Left ventricle myocardium superior (tissue), 1 donor: ENCODE measurements at regions not wholly inside any gene's neighbourhood (a gene's known extent, or its start where the extent isn't known, plus 50 kb on each side); places are given as distances from the start of the nearest gene placed in this dataset.

ENCODE experiments used
- ATAC-seq: fragments of 200-7000 bp; cut with Tn5 transposase; one replicate; pipeline ENCODE4 v1.9.1; 2020; ENCODE audit warnings: mild to moderate bottlenecking, moderate library complexity
- DNase-seq: peaks from one replicate; pipeline ENCODE4 v3.0.0-alpha.2; 2020
- intact Hi-C: fragments of 100-400 bp; cut with micrococcal nuclease; formaldehyde crosslinking; loops from one replicate; pipeline ENCODE4 v1.11.0; 2022
- donor health status: DM: no; HTN: yes; CAD: no; lungs with severe emphysema.

- intact Hi-C loops = no loop called here
- ATAC-seq = no peak
- no peak for DNase-seq
Measured at GRCh38 chr5:165594693-165595092, 2089.3 kb downstream of the MAT2B start.

- no peak for DNase-seq
- intact Hi-C loops = no loop called here
Measured at GRCh38 chr5:165602529-165602928, 2097.1 kb downstream of the MAT2B start.

DNA sequence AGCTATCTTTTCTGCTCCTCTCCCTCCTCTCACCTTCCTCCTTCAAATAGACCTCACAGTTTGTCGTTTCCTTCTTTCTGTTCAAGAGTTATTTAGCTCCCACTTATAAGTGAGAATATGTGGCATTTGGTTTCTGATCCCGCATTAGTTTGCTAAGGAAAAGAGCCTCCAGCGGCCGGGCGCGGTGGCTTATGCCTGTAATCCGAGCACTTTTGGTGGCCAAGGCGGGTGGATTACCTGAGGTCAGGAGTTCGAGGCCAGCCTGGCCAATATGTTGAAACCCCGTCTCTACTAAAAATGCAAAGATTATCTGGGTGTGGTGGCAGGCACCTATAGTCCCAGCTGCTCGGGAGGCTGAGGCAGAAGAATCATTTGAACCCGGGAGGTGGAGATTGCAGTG is 2101.6 kb downstream of the MAT2B start:
- intact Hi-C loops = no loop called here
- ATAC-seq (no peak), DNase-seq (no peak)

More at GRCh38 chr5:165602529-165602928, 2097.1 kb downstream of the MAT2B start:
- ATAC-seq = no peak

- intact Hi-C loops = no loop called here
- ATAC-seq = no peak
Measured at GRCh38 chr5:165609871-165610270, 2104.5 kb downstream of the MAT2B start.

DNA sequence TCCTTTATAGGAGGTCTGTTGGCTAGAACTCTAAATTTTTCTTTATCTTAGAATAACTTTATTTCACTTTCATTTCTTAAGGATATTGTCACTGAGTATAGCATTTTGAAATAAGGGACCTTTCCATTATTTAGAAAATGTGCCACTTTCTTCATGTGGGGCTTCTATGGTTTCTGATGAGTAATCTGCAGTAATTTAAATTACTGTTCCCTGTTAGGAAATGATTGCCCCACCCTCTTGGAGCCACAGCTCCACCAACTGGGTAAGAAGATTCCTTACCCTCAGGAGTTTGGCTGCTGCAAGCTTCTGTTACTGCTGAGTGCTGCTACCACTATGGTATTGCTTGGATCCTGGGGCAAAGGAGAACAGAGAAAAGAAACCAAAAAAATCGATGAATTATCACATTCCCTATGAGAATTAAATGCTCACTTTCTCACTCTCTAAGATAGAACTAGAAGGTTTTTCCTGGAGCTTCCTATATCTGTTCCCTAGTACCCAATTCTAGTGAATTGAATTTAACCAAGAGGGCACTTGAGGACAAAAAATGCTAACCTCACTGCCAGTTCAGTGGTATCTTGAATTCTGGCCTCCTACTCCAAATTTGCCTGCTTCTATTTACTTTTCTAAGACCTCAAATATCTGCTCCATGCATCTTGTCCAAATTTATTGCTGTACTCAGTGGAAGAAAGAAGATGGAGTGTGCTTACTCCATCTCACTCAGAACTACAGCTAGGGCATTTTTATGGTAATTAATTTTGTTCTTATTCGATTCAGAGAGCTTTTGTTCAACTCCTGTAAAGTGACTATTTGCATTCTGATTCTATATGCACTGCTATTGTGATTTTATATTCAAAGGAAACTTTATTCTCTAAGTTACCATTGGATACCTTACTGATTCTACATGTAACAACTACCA is 2111.3 kb downstream of the MAT2B start:
- ATAC-seq (no peak), DNase-seq (no peak)
- intact Hi-C loops = no loop called here

More at GRCh38 chr5:165609871-165610270, 2104.5 kb downstream of the MAT2B start:
- no peak for DNase-seq

GRCh38 chr5:165617491-165617890 is 2112.1 kb downstream of the MAT2B start:
- DNase-seq (no peak), ATAC-seq (no peak)
- intact Hi-C loops = no loop called here

DNA sequence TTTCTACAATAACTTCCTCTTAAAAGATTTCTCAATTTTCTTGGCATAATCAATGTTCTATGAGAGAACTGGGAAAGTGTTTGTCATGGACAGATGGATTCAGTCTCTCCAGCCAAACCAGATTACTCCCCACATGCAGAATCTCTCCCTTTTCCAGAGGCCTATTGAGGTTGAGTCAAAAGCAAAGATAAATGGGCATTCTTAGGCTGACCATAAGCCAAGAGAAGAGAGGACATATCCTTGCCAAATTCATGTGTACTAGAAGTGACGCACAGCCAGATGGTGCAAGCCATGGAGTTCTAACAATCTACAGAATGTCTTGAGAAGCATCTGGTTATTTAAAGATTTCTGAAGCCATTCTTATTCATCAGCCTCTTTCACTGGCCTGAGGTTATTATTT is 2115.0 kb downstream of the MAT2B start:
- intact Hi-C loops = no loop called here
- DNase-seq (no peak), ATAC-seq (peak; percentile 72)

DNA sequence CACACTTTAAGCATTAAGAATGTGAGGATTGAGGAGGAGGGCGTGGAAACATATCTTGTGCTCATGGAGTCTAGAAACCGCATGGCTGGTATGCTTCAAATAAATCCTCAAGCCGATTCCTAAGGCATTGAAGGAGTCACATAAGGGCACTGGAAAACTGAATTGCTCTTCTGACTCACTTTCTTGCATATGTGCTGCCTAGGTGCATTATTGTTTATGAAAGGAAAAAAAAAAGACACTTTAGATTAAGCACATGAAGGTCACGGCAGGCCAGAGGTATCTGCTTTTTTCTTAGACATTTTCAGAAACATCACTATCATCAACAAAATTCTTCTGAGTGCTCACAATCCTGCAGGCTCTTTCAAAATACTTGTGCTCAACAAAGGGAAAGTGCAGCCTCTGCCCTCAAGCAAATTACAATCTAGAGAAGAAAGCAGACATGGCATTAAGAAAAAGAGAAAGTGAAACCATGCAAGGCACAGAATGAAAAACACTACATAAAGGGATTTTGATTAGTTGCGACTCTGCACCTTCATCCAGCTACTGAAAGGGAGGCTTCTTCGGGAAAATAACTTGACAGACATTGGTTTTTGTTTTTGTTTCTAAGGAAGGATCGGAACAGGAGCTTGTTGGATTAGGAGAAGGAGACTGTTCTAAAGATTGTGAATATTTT is 2117.6 kb downstream of the MAT2B start:
- DNase-seq (no peak), ATAC-seq (no peak)
- intact Hi-C loops = no loop called here

DNA sequence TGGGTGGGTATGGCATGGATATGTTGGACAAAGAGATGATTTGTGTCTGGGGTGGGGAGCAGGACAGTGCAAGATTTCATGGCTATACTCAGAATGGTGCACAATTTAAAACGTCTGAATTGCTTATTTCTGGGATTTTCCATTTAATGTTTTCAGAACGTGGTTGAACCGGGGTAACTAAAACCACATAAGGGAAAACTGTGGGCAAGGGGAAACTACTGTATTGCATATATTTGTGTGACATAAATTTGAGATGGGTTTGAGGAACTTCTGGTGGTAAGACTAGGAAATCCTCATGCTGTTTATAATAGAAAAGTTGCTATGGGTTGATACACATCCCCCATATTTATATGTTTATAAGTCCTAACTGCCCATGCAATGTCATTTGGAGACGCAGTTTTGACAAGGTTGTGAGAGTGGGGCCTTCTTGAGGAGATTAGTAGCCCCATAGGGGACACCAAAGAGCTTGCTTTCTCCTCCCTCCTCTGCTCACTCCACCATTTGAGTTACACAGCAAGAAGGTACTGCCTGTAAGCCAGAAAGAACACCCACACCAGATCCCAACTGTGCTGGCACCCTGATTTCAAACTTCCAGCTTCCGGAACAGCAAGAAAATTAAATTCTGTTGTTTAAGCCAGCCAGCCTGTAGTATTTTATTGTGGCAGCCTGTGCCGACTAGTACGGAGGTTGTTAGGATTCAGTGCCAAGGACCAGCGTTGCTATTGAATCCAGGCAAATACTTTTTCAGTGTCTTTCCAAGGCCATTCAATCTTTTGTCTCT is 2118.9 kb downstream of the MAT2B start:
- intact Hi-C loops = no loop called here

DNA sequence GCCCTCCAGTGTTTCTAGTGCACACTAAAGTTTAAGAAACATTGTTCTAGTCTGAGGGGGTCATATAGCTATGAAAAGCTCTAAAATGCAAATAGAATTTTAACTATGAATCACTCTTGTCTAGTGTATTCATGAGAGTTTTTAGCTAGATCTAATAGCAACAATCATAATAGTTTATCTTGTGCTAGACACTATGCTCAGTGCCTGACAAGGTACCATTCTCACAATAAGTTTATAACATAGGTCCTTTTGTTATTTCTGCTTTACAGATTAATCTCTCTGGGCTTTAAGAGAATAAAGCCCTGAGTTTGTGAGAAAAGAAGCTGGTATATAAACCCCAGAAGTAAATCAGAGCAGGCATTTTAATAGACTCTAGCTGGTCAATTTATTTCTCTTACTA is 2120.7 kb downstream of the MAT2B start:
- ATAC-seq (no peak), DNase-seq (no peak)
- intact Hi-C loops = no loop called here

More for the DNA sequence above, 2118.9 kb downstream of the MAT2B start:
- no peak for ATAC-seq
- DNase-seq = no peak

DNA sequence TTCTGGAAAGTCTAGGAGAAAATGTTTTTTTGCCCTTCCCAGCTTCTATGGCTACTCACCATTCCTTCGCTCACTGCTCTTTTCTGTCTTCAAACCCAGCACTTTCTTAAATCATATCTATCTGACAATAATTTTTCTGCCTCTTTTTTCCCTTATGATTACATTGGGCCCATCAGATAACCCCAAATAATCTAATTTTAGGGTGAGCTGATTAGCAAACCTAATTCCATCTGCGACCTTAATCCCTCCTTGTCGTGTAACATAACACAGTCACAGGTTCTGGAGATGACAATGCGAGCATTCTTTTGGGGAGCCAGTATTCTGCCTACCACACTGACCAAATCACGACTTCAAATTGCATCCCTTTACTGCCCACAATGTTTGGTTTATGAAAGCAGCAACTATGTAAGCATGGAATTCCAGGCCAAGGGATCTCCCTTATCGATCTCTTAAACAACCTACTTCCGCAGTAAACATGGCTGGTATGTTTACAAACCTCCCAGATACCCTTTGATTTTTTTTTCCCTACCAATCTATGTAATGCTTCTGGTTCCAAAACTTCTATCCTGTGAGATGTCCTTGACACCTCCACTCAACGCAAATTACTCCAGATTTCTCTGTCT is 2122.2 kb downstream of the MAT2B start:
- intact Hi-C loops = no loop called here
- no peak for DNase-seq
- ATAC-seq = no peak

- intact Hi-C loops = no loop called here
- ATAC-seq (peak; percentile 77), DNase-seq (no peak)
Measured at GRCh38 chr5:165630261-165630778, 2124.9 kb downstream of the MAT2B start.

DNA sequence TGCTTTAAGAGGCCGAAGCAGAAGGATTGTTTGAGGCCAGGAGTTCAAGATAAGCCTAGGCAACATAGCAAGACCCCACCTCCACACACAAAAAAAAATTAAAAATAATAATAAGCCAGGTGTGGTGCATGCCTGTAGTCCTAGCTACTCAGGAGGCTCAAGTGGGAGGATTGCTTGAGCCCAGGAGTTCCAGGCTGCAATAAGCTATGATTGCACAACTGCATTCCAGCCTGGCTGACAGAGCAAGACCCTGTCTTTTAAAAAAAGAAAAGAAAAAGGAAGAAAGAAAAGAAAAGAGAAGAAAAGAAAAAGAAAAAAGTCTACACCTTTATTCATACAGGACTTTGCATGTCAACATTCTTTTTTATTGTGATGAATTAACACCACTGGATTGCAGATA is 2125.8 kb downstream of the MAT2B start:
- intact Hi-C loops = no loop called here
- no peak for DNase-seq
- ATAC-seq = no peak

- intact Hi-C loops = no loop called here
- DNase-seq = no peak
- ATAC-seq = no peak
Measured at GRCh38 chr5:165642366-165642765, 2136.9 kb downstream of the MAT2B start.

DNA sequence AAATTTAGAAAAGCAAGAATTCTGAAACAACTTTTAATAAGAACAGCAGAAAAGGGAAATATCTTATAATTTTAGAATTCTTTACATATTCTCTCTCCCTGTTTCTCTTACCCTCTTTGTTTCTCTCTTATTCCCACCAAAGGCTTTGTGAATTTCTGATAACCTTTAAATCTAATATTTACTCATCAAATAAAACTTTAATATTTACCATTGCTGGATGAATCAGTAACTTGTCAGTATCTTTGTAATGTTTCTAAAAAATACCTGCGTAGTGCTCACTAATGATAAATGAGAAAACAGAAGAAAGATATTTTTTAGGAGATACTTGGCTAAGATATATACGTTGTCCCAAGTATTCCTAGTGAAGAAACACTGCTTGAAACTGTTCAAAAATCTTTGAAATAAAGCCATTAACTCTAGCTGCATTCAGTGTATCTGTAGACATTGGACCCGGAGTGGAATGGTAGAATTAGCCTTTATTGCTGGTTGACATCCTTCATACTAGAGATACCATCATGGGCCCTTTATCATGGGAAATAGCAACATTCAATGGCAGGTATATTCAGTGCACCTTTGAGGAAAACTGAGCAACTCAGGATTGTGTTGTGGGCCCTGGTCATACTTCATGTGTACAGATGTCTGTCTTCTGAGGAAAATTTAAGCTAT is 2160.4 kb downstream of the MAT2B start:
- intact Hi-C loops = no loop called here
- no peak for DNase-seq
- no peak for ATAC-seq

- intact Hi-C loops = no loop called here
- no peak for ATAC-seq
- DNase-seq = no peak
Measured at GRCh38 chr5:165673499-165673898, 2168.1 kb downstream of the MAT2B start.

DNA sequence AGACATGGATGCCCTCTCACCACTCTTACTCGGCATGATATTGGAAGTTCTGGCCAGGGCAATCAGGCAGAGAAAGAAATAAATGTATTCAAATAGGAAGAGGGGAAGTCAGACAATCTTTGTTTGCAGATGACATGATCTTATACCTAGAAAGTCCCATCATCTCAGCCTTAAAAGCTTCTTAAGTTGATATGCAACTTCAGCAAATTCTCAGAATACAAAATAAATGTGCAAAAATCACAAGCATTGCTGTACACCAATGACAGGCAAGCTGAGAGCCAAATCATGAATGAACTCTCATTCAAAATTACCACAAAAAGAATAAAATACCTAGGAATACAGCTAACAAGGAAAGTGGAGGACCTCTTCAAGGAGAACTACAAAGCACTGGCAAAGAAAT is 2190.4 kb downstream of the MAT2B start:
- ATAC-seq (no peak), DNase-seq (no peak)
- intact Hi-C loops = no loop called here

DNA sequence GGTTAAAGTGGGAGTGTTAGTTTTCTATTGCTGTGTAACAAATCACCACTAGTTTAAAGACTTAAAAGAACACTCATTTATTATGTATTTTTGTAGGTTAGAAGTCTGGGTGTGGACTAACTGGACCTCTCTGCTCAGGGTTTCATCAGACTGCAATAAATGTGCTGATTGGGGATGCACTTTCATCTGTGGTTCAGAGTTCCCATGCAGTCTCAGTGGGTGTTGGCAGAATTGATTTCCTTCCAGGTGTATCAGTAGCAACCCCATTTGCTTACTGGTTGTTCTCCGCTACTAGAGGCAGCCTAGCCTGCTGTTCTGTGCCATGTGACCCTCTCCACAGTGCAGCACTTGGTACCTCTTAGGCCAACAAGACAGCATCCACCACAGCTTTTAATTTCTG is 2200.5 kb downstream of the MAT2B start:
- ATAC-seq (no peak), DNase-seq (no peak)
- intact Hi-C loops = no loop called here

DNA sequence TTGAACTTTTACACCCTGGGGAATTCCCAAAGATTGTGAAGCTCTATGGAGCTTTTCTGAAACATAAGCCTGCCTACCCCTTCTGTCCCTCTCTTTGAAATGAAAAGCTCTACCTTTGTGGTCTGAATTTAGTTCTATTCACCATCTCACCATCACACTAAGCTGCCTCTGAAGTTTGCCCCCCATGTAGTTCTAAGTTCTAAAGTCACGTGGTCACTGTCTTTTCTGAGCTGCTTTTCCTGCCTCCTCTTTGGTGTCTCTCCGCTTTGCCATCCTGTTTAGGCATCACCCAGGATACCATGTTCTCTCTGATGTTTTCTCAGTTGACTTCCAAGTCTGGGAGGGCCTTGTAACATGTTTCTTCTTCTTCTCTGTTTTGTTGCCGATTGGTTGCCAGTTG is 2206.6 kb downstream of the MAT2B start:
- ATAC-seq (no peak), DNase-seq (no peak)
- intact Hi-C loops = no loop called here
